ENCODE measurements at regions not wholly inside any gene's neighbourhood (a gene's known extent, or its start where the extent isn't known, plus 50 kb on each side); places are given as distances from the start of the nearest gene placed in this dataset.
"Not testable (repeated sequence)": the region's sequence is repeated elsewhere in the genome, so short reads cannot be mapped to it uniquely, and the experiment has no call there.

GRCh38 chr7:112581529-112581928, 100.7 kb downstream of the LSMEM1 start:
- Histone ChIP-seq H3K4me3 (no peak overlapping the region), H3K9ac (ENCODE audit: low read depth in 2 of 2, low read length in 2 of 2) (no peak overlapping the region), H3K9me3 (no peaks in the 10 kb centered on the region), H3K4me1 (no peaks in the 10 kb centered on the region), H3K27me3 (no peaks in the 10 kb centered on the region), H3K36me3 (no peaks in the 10 kb centered on the region), H3K27ac (no peak overlapping the region)
- no peak for DNase-seq
- TF ChIP-seq CTCF (IDR thresholded peaks at IDR 0.05): no peak
- intact Hi-C loops (cut with DNase I): no loop called here

GRCh38 chr7:112584290-112584689, 103.5 kb downstream of the LSMEM1 start:
- H3K27me3 ChIP-seq: no peaks in the 10 kb centered on the region
- DNase-seq: no peak
- H3K4me3 ChIP-seq: no peak overlapping the region
- intact Hi-C loops (cut with DNase I): no loop called here
- no peak for TF ChIP-seq CTCF (IDR thresholded peaks at IDR 0.05)
- H3K4me1 ChIP-seq: no peaks in the 10 kb centered on the region
- no peaks in the 10 kb centered on the region for H3K36me3 ChIP-seq
- no peak overlapping the region for H3K27ac ChIP-seq
- no peak overlapping the region for H3K9ac ChIP-seq (ENCODE audit: low read depth in 2 of 2, low read length in 2 of 2)
- H3K9me3 ChIP-seq: no peaks in the 10 kb centered on the region

GRCh38 chr7:112587504-112587903, 106.7 kb downstream of the LSMEM1 start:
- no peaks in the 10 kb centered on the region for H3K4me1 ChIP-seq
- TF ChIP-seq CTCF (IDR thresholded peaks at IDR 0.05): no peak
- no peak overlapping the region for H3K27ac ChIP-seq
- no peak overlapping the region for H3K4me3 ChIP-seq
- H3K36me3 ChIP-seq: no peaks in the 10 kb centered on the region
- intact Hi-C loops (cut with DNase I): no loop called here
- no peaks in the 10 kb centered on the region for H3K9me3 ChIP-seq
- DNase-seq: no peak
- no peaks in the 10 kb centered on the region for H3K27me3 ChIP-seq
- H3K9ac ChIP-seq (ENCODE audit: low read depth in 2 of 2, low read length in 2 of 2): no peak overlapping the region

GRCh38 chr7:112592565-112593263, 111.9 kb downstream of the LSMEM1 start:
- H3K9me3 ChIP-seq; H3K9ac ChIP-seq (ENCODE audit: low read depth in 2 of 2, low read length in 2 of 2); intact Hi-C loops (cut with DNase I); H3K27me3 ChIP-seq; H3K4me3 ChIP-seq; H3K36me3 ChIP-seq; H3K27ac ChIP-seq; DNase-seq; H3K4me1 ChIP-seq: not testable (repeated sequence)

GRCh38 chr7:112594397-112594796, 113.6 kb downstream of the LSMEM1 start:
- no peaks in the 10 kb centered on the region for H3K9me3 ChIP-seq
- H3K4me3 ChIP-seq: no peak overlapping the region
- no peak for DNase-seq
- no peak for TF ChIP-seq CTCF (IDR thresholded peaks at IDR 0.05)
- intact Hi-C loops (cut with DNase I): no loop called here
- H3K4me1 ChIP-seq: no peaks in the 10 kb centered on the region
- H3K27me3 ChIP-seq: no peaks in the 10 kb centered on the region
- H3K27ac ChIP-seq: no peak overlapping the region
- no peak overlapping the region for H3K9ac ChIP-seq (ENCODE audit: low read depth in 2 of 2, low read length in 2 of 2)
- no peaks in the 10 kb centered on the region for H3K36me3 ChIP-seq

- Histone ChIP-seq H3K27me3 (no peaks in the 10 kb centered on the region), H3K36me3 (no peaks in the 10 kb centered on the region), H3K9me3 (no peaks in the 10 kb centered on the region), H3K9ac (ENCODE audit: low read depth in 2 of 2, low read length in 2 of 2) (no peak overlapping the region), H3K4me3 (no peak overlapping the region), H3K27ac (no peak overlapping the region), H3K4me1 (no peaks in the 10 kb centered on the region)
- no peak for DNase-seq
- TF ChIP-seq CTCF (IDR thresholded peaks at IDR 0.05): no peak
- intact Hi-C loops (cut with DNase I): no loop called here
These were observed 115.5 kb downstream of the LSMEM1 start for GRCh38 chr7:112596260-112596659.

Data from colonic mucosa (tissue), 4 donors.